ENCODE measurements at regions not wholly inside any gene's neighbourhood (a gene's known extent, or its start where the extent isn't known, plus 50 kb on each side); places are given as distances from the start of the nearest gene placed in this dataset.

GRCh38 chr3:170721563-170721962 lies 135.7 kb upstream of the SLC7A14 start:
- no peak overlapping the region for H3K27ac ChIP-seq
- TF ChIP-seq, protein P1, sequence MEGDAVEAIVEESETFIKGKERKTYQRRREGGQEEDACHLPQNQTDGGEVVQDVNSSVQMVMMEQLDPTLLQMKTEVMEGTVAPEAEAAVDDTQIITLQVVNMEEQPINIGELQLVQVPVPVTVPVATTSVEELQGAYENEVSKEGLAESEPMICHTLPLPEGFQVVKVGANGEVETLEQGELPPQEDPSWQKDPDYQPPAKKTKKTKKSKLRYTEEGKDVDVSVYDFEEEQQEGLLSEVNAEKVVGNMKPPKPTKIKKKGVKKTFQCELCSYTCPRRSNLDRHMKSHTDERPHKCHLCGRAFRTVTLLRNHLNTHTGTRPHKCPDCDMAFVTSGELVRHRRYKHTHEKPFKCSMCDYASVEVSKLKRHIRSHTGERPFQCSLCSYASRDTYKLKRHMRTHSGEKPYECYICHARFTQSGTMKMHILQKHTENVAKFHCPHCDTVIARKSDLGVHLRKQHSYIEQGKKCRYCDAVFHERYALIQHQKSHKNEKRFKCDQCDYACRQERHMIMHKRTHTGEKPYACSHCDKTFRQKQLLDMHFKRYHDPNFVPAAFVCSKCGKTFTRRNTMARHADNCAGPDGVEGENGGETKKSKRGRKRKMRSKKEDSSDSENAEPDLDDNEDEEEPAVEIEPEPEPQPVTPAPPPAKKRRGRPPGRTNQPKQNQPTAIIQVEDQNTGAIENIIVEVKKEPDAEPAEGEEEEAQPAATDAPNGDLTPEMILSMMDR (IDR thresholded peaks at IDR 0.05), result no peak
- ATAC-seq (no peak), DNase-seq (no peak)
- intact Hi-C loops (cut with DNase I), result no loop called here
- no peaks in the 10 kb centered on the region for H3K27me3 ChIP-seq
- no peaks in the 10 kb centered on the region for H3K9me3 ChIP-seq
- no peaks in the 10 kb centered on the region for H3K36me3 ChIP-seq
- H3K4me1 ChIP-seq, result no peaks in the 10 kb centered on the region
- no peak overlapping the region for H3K4me3 ChIP-seq

GRCh38 chr3:170719300-170719699 lies 133.4 kb upstream of the SLC7A14 start:
- H3K9me3 ChIP-seq, result no peaks in the 10 kb centered on the region
- H3K27me3 ChIP-seq, result no peaks in the 10 kb centered on the region
- TF ChIP-seq, protein P1 (IDR thresholded peaks at IDR 0.05), result no peak
- H3K4me1 ChIP-seq, result no peaks in the 10 kb centered on the region
- ATAC-seq (no peak), DNase-seq (no peak)
- intact Hi-C loops (cut with DNase I), result no loop called here
- H3K4me3 ChIP-seq, result no peak overlapping the region
- H3K36me3 ChIP-seq, result no peaks in the 10 kb centered on the region
- no peak overlapping the region for H3K27ac ChIP-seq

DNA sequence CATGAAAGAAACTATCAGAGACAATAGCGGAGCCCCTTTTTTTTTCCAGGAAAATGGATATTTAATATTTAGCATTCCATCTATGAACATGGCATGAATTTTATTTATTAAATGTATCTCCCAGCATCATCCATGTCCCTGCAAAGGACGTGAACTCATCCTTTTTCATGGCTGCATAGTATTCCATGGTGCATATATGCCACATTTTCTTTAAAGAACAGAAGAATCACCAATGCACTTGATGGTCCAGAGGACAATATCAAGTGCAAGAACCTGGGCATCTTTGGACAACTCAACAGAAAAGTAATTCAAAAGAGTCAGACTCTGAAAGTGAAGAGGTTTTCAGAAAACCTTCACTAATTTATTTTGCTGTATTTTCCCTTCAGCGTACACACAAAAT lies 133.0 kb upstream of the SLC7A14 start:
- no peak for ATAC-seq
- no peaks in the 10 kb centered on the region for H3K9me3 ChIP-seq
- TF ChIP-seq, protein P1 (IDR thresholded peaks at IDR 0.05), result no peak
- no peak for DNase-seq
- no peaks in the 10 kb centered on the region for H3K4me1 ChIP-seq
- no peaks in the 10 kb centered on the region for H3K36me3 ChIP-seq
- no peak overlapping the region for H3K27ac ChIP-seq
- H3K4me3 ChIP-seq, result no peak overlapping the region
- H3K27me3 ChIP-seq, result no peaks in the 10 kb centered on the region
- intact Hi-C loops (cut with DNase I), result no loop called here

DNA sequence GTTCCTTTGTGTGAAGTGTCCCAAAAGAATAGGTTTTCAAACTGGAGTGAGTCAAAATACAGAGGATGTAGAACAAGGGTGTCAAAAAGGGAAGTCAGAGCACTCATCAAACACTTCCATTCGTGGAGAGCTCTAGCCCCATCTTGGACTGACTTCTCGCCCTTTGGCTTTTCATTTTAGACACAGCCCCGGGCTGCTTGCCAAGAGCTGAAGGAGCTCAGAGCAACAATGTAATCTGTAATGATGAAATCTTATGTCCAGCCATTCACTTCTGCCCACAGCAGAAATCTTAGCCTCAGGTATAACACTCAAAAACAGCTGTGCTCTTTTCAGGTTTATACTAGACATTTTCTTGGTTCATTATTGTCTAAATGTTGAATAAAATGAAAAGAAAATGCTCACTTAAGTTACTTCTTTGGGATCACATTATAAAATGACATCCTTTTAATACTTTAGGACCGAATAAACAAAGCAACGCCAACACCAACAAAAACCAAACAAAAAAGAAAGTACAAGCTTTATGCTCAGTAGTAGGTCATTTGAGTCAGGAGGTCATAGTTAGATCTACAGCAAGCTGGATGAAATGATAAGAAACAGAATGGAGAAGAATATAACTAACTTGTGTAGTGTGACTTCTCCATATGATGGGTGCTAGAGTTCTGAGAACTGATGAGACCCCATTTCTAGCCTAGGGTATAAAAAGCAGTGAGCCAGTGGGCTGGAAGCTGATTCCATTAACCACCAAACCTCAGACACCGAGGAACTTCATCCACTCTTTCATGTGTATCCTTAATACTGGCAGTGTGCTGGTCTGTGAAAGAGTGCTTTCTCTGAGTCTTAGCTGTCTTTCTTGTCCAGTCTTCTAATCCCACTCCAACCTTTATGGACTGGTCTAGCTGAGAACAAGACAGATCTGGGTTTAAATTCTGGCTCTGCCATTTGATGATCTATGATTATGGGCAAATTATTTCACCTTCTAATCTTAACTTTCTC lies 131.8 kb upstream of the SLC7A14 start:
- intact Hi-C loops (cut with DNase I), result no loop called here
- Histone ChIP-seq H3K27ac (no peak overlapping the region), H3K27me3 (no peaks in the 10 kb centered on the region), H3K4me1 (no peaks in the 10 kb centered on the region), H3K4me3 (no peak overlapping the region), H3K9me3 (no peaks in the 10 kb centered on the region), H3K36me3 (no peaks in the 10 kb centered on the region)
- ATAC-seq (no peak), DNase-seq (peak; percentile 70)
- TF ChIP-seq, protein P1 (IDR thresholded peaks at IDR 0.05), result no peak

DNA sequence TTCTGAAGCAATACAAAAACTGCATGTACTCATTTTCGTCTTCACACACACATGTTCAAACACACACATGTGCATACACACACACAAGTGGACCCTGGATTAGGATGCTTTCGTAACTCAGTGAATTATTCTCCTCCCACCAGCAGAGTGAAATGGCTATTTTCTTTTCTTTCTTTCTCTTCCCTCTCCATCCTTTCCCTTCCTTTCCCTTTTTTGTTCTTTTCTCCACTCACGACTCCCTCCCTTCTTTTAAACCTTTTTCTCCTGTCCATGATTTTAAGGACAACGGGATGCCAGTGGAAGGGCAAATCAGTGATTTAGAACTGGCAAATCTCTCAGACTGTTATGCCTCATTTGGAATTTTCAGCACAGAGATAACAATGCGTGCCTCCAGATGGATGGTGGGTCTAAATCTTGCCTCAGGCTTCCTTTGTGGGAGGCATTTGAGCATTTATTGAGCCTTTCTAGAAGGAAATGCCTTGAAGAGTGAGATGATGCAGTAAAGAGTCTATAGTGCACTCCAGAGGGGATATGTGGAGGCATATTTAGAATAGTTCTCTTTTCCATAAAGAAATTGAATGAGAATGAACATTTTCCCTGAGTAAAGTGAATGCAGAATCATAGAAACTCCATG lies 130.4 kb upstream of the SLC7A14 start:
- ATAC-seq, result no peak
- TF ChIP-seq, protein P1 (IDR thresholded peaks at IDR 0.05), result no peak

More for the DNA sequence above, 130.4 kb upstream of the SLC7A14 start:
- Histone ChIP-seq H3K4me1 (no peaks in the 10 kb centered on the region), H3K36me3 (no peaks in the 10 kb centered on the region), H3K27ac (no peak overlapping the region), H3K27me3 (no peaks in the 10 kb centered on the region), H3K4me3 (no peak overlapping the region), H3K9me3 (no peaks in the 10 kb centered on the region)
- no peak for DNase-seq
- intact Hi-C loops (cut with DNase I), result no loop called here
